IMR-90 (cell line): ENCODE measurements at regions not wholly inside any gene's neighbourhood (a gene's known extent, or its start where the extent isn't known, plus 50 kb on each side); places are given as distances from the start of the nearest gene placed in this dataset.

Source experiments
- CEBPB ChIP-seq: IDR thresholded peaks from 2 replicates; pipeline ENCODE4 v1.6.1; 2012; ENCODE audit warnings: low read depth, low read length, improper control_type of control experiment
- CHD1 ChIP-seq: IDR thresholded peaks from 2 replicates; pipeline ENCODE4 v1.6.1; 2012; ENCODE audit warnings: low read depth, low read length, improper control_type of control experiment
- CTCF ChIP-seq: conservative IDR thresholded peaks from 2 replicates; pipeline ENCODE4 v1.5.1; 2012; ENCODE audit warnings: mild to moderate bottlenecking, low read depth, low read length, improper control_type of control experiment
- FOS ChIP-seq: fragments of 150-350 bp; IDR thresholded peaks from 2 replicates; pipeline ENCODE4 v1.6.1; 2016; ENCODE audit warnings: low read depth, low read length
- MAZ ChIP-seq: IDR thresholded peaks from 2 replicates; pipeline ENCODE4 v1.6.1; 2012; ENCODE audit warnings: low read depth, mild to moderate bottlenecking, low read length, improper control_type of control experiment, moderate library complexity, borderline replicate concordance
- MXI1 ChIP-seq: IDR thresholded peaks from 2 replicates; pipeline ENCODE4 v1.6.1; 2012; ENCODE audit warnings: low read depth, mild to moderate bottlenecking, low read length, moderate library complexity, borderline replicate concordance
- POLR2A ChIP-seq: IDR thresholded peaks from 2 replicates; pipeline ENCODE4 v1.6.1; 2012; ENCODE audit warnings: mild to moderate bottlenecking, low read depth, low read length
- RCOR1 ChIP-seq: IDR thresholded peaks from 2 replicates; pipeline ENCODE4 v1.6.1; 2012; ENCODE audit warnings: mild to moderate bottlenecking, low read length, improper control_type of control experiment; ENCODE audit not compliant: insufficient replicate concordance
- RFX5 ChIP-seq: IDR thresholded peaks from 2 replicates; pipeline ENCODE4 v1.8.0; 2012; ENCODE audit warnings: low read depth, mild to moderate bottlenecking, low read length, moderate library complexity
- SMC3 ChIP-seq: fragments of 150-350 bp; IDR thresholded peaks from 2 replicates; pipeline ENCODE4 v1.6.1; 2016; ENCODE audit warnings: low read depth, mild to moderate bottlenecking, antibody characterized with exemption, low read length, moderate library complexity
- USF2 ChIP-seq: fragments of 150-350 bp; IDR thresholded peaks from 2 replicates; pipeline ENCODE4 v1.6.1; 2017; ENCODE audit warnings: mild to moderate bottlenecking, antibody characterized with exemption, low read length, low read depth

GRCh38 chr2:175317751-175318150 is 136.2 kb upstream of the ATP5MC3 start:
- TF ChIP-seq POLR2A (no peak), CHD1 (no peak), CTCF (no peak), RCOR1 (no peak), CEBPB (no peak), RFX5 (no peak), MAZ (no peak), MXI1 (no peak), USF2 (no peak), SMC3 (no peak), FOS (no peak)
